ENCODE measurements at regions not wholly inside any gene's neighbourhood (a gene's known extent, or its start where the extent isn't known, plus 50 kb on each side); places are given as distances from the start of the nearest gene placed in this dataset.
A peak's percentile ranks its signal among the peaks of the same experiment; 100 is the strongest.

- FAIRE-seq (no peak), DNase-seq (ENCODE audit: extremely low spot score, insufficient read length, low read depth) (no peak)
Observed at GRCh38 chr5:164672931-164673694, 1167.7 kb downstream of the MAT2B start.

- no peak for FAIRE-seq
- DNase-seq (ENCODE audit: extremely low spot score, insufficient read length, low read depth), result no peak
Observed at GRCh38 chr5:164679461-164679860, 1174.0 kb downstream of the MAT2B start.

GRCh38 chr5:164680216-164680615, 1174.8 kb downstream of the MAT2B start:
- DNase-seq (ENCODE audit: extremely low spot score, insufficient read length, low read depth) (no peak), FAIRE-seq (no peak)

GRCh38 chr5:164680812-164681520, 1175.5 kb downstream of the MAT2B start:
- FAIRE-seq, result no peak
- DNase-seq (ENCODE audit: extremely low spot score, insufficient read length, low read depth), result no peak

GRCh38 chr5:164687391-164687790, 1182.0 kb downstream of the MAT2B start:
- DNase-seq (ENCODE audit: extremely low spot score, insufficient read length, low read depth) (no peak), FAIRE-seq (no peak)

- FAIRE-seq (no peak), DNase-seq (ENCODE audit: extremely low spot score, insufficient read length, low read depth) (no peak)
Observed at GRCh38 chr5:164688437-164688836, 1183.0 kb downstream of the MAT2B start.

- FAIRE-seq (no peak), DNase-seq (ENCODE audit: extremely low spot score, insufficient read length, low read depth) (no peak)
Observed at GRCh38 chr5:164708831-164709230, 1203.4 kb downstream of the MAT2B start.

- FAIRE-seq (no peak), DNase-seq (ENCODE audit: extremely low spot score, insufficient read length, low read depth) (no peak)
Observed at GRCh38 chr5:164713682-164714081, 1208.3 kb downstream of the MAT2B start.

GRCh38 chr5:164721116-164721515, 1215.7 kb downstream of the MAT2B start:
- FAIRE-seq, result no peak

GRCh38 chr5:164721656-164722055, 1216.2 kb downstream of the MAT2B start:
- DNase-seq (ENCODE audit: extremely low spot score, insufficient read length, low read depth) (no peak), FAIRE-seq (no peak)

More at GRCh38 chr5:164721116-164721515, 1215.7 kb downstream of the MAT2B start:
- no peak for DNase-seq (ENCODE audit: extremely low spot score, insufficient read length, low read depth)

GRCh38 chr5:164722702-164723101, 1217.3 kb downstream of the MAT2B start:
- DNase-seq (ENCODE audit: extremely low spot score, insufficient read length, low read depth), result no peak
- FAIRE-seq, result no peak

GRCh38 chr5:164727012-164727411, 1221.6 kb downstream of the MAT2B start:
- FAIRE-seq (no peak), DNase-seq (ENCODE audit: extremely low spot score, insufficient read length, low read depth) (no peak)

- FAIRE-seq (no peak), DNase-seq (ENCODE audit: extremely low spot score, insufficient read length, low read depth) (no peak)
Observed at GRCh38 chr5:164728733-164729132, 1223.3 kb downstream of the MAT2B start.

- DNase-seq (ENCODE audit: extremely low spot score, insufficient read length, low read depth), result no peak
- no peak for FAIRE-seq
Observed at GRCh38 chr5:164735334-164735733, 1229.9 kb downstream of the MAT2B start.

- no peak for DNase-seq (ENCODE audit: extremely low spot score, insufficient read length, low read depth)
- no peak for FAIRE-seq
Observed at GRCh38 chr5:164741376-164741775, 1236.0 kb downstream of the MAT2B start.

- FAIRE-seq (no peak), DNase-seq (ENCODE audit: extremely low spot score, insufficient read length, low read depth) (no peak)
Observed at GRCh38 chr5:164742025-164742424, 1236.6 kb downstream of the MAT2B start.

- no peak for FAIRE-seq
Observed at GRCh38 chr5:164746723-164747122, 1241.3 kb downstream of the MAT2B start.

GRCh38 chr5:164747371-164747770, 1242.0 kb downstream of the MAT2B start:
- FAIRE-seq, result peak; percentile 15
- no peak for DNase-seq (ENCODE audit: extremely low spot score, insufficient read length, low read depth)

More at GRCh38 chr5:164746723-164747122, 1241.3 kb downstream of the MAT2B start:
- no peak for DNase-seq (ENCODE audit: extremely low spot score, insufficient read length, low read depth)

- DNase-seq (ENCODE audit: extremely low spot score, insufficient read length, low read depth), result no peak
- no peak for FAIRE-seq
Observed at GRCh38 chr5:164748861-164749260, 1243.4 kb downstream of the MAT2B start.

GRCh38 chr5:164753434-164753833, 1248.0 kb downstream of the MAT2B start:
- FAIRE-seq (no peak), DNase-seq (ENCODE audit: extremely low spot score, insufficient read length, low read depth) (no peak)

GRCh38 chr5:164763206-164763605, 1257.8 kb downstream of the MAT2B start:
- no peak for FAIRE-seq
- no peak for DNase-seq (ENCODE audit: extremely low spot score, insufficient read length, low read depth)

Measured in GM18507 (cell line).